ENCODE measurements at regions not wholly inside any gene's neighbourhood (a gene's known extent, or its start where the extent isn't known, plus 50 kb on each side); places are given as distances from the start of the nearest gene placed in this dataset.

- intact Hi-C loops (cut with micrococcal nuclease) = no loop called here
- FAIRE-seq (no peak), ATAC-seq (no peak), DNase-seq (ENCODE audit: extremely low read depth in 1 of 4, low spot score in 3 of 4) (no peak)
- H3K27me3 ChIP-seq (ENCODE audit: control insufficient read depth in 2 of 2, insufficient read depth in 2 of 2, low read length in 2 of 2) = no peaks in the 10 kb centered on the region
- no peaks in the 10 kb centered on the region for H3K4me1 ChIP-seq (replicated peaks in 1 of 2; ENCODE audit: control insufficient read depth in 2 of 2, insufficient read depth in 2 of 2, low read length in 2 of 2)
- H3K4me2 ChIP-seq (ENCODE audit: insufficient read depth, low read length) = no peak overlapping the region
- ChIA-PET POLR2A (no interaction called here), CTCF (ENCODE audit: low intra/inter-chr PET ratio) (no interaction called here)
- no peak overlapping the region for H3K4me3 ChIP-seq
- no peak overlapping the region for H2AFZ ChIP-seq (ENCODE audit: low read depth, low read length)
- TF ChIP-seq MAFK (IDR thresholded peaks at IDR 0.05; ENCODE audit: low read length) (peak; percentile 72), MAFG (tag; conservative IDR thresholded peaks at IDR 0.05) (0 out of 2 replicates have a peak, but pooled peaks have one; percentile 12), USF2 (CRISPR knock-in tag; IDR thresholded peaks at IDR 0.05) (no peak), CBFA2T2 (conservative IDR thresholded peaks at IDR 0.05) (no peak), TGIF2 (CRISPR knock-in tag; IDR thresholded peaks at IDR 0.05) (no peak), ZNF316 (IDR thresholded peaks at IDR 0.05) (peak; percentile 18; the same call in 1 of the 2 replicates), MAFF (IDR thresholded peaks at IDR 0.05; ENCODE audit: low read length) (peak; percentile 48)
- BruUV-seq (replicated peaks) = no TSS peak
- H3K9me1 ChIP-seq (ENCODE audit: control insufficient read depth, insufficient read depth, low read length) = no peaks in the 10 kb centered on the region
- H3K9me3 ChIP-seq (replicated peaks; ENCODE audit: control insufficient read depth, insufficient read depth, low read depth, low read length) = no peaks in the 10 kb centered on the region
- H3K27ac ChIP-seq (ENCODE audit: extremely low read depth, low read depth, low read length) = no peak overlapping the region
- no peaks in the 10 kb centered on the region for H4K20me1 ChIP-seq (replicated peaks; ENCODE audit: control insufficient read depth, insufficient read depth, low read length)
- H3K36me3 ChIP-seq (ENCODE audit: control insufficient read depth, insufficient read depth, low read length) = no peaks in the 10 kb centered on the region
- no peaks in the 10 kb centered on the region for H3K79me2 ChIP-seq (ENCODE audit: control insufficient read depth, insufficient read depth, low read length)
- in situ Hi-C loops (cut with MboI) = no loop called here
- WGBS (ENCODE audit: insufficient coverage, low coverage, missing lambda C conversion rate) = 0% methylated on average over 1 of the region's 1 CpG
- no peak overlapping the region for H3K9ac ChIP-seq (ENCODE audit: insufficient read depth in 1 of 2, low read depth in 2 of 2, low read length in 2 of 2)
Measured at GRCh38 chr18:64854112-64854511, 705.2 kb upstream of the LINC00305 start.

- no peaks in the 10 kb centered on the region for H3K27me3 ChIP-seq (ENCODE audit: control insufficient read depth in 2 of 2, insufficient read depth in 2 of 2, low read length in 2 of 2)
- H3K27ac ChIP-seq (ENCODE audit: extremely low read depth, low read depth, low read length) = no peak overlapping the region
- no peak overlapping the region for H3K4me3 ChIP-seq
- ATAC-seq (no peak), FAIRE-seq (no peak), DNase-seq (ENCODE audit: extremely low read depth in 1 of 4, low spot score in 3 of 4) (no peak)
- CTCF ChIA-PET (ENCODE audit: low intra/inter-chr PET ratio) = no interaction called here
- no peak overlapping the region for H3K4me2 ChIP-seq (ENCODE audit: insufficient read depth, low read length)
- WGBS (ENCODE audit: insufficient coverage, low coverage, missing lambda C conversion rate) = 0% methylated on average over 4 of the region's 5 CpGs
- H3K36me3 ChIP-seq (ENCODE audit: control insufficient read depth, insufficient read depth, low read length) = no peaks in the 10 kb centered on the region
- in situ Hi-C loops (cut with MboI) (no loop called here), intact Hi-C loops (cut with micrococcal nuclease) (no loop called here)
- H4K20me1 ChIP-seq (replicated peaks; ENCODE audit: control insufficient read depth, insufficient read depth, low read length) = no peaks in the 10 kb centered on the region
- H2AFZ ChIP-seq (ENCODE audit: low read depth, low read length) = no peak overlapping the region
- H3K9me1 ChIP-seq (ENCODE audit: control insufficient read depth, insufficient read depth, low read length) = no peaks in the 10 kb centered on the region
- no peaks in the 10 kb centered on the region for H3K79me2 ChIP-seq (ENCODE audit: control insufficient read depth, insufficient read depth, low read length)
- H3K9ac ChIP-seq (ENCODE audit: insufficient read depth in 1 of 2, low read depth in 2 of 2, low read length in 2 of 2) = no peak overlapping the region
- no TSS peak for BruUV-seq (replicated peaks)
- POLR2A ChIA-PET = no interaction called here
- H3K4me1 ChIP-seq (replicated peaks in 1 of 2; ENCODE audit: control insufficient read depth in 2 of 2, insufficient read depth in 2 of 2, low read length in 2 of 2) = no peaks in the 10 kb centered on the region
- H3K9me3 ChIP-seq (replicated peaks; ENCODE audit: control insufficient read depth, insufficient read depth, low read depth, low read length) = no peaks in the 10 kb centered on the region
- TF ChIP-seq, protein P1, sequence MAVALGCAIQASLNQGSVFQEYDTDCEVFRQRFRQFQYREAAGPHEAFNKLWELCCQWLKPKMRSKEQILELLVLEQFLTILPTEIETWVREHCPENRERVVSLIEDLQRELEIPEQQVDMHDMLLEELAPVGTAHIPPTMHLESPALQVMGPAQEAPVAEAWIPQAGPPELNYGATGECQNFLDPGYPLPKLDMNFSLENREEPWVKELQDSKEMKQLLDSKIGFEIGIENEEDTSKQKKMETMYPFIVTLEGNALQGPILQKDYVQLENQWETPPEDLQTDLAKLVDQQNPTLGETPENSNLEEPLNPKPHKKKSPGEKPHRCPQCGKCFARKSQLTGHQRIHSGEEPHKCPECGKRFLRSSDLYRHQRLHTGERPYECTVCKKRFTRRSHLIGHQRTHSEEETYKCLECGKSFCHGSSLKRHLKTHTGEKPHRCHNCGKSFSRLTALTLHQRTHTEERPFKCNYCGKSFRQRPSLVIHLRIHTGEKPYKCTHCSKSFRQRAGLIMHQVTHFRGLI (CRISPR knock-in tag; IDR thresholded peaks at IDR 0.05) = no peak
- TF ChIP-seq DIDO1 (tag; IDR thresholded peaks at IDR 0.05; ENCODE audit: low read depth) = no peak
- no peak for TF ChIP-seq ZNF197 (CRISPR knock-in tag; IDR thresholded peaks at IDR 0.05; ENCODE audit: low read depth)
- no peak for TF ChIP-seq SIRT6 (IDR thresholded peaks at IDR 0.05; ENCODE audit: low read depth, low read length)
- TF ChIP-seq CSDE1 (IDR thresholded peaks at IDR 0.05) = no peak
- TF ChIP-seq RAD21 (CRISPR knock-in tag; conservative IDR thresholded peaks at IDR 0.05 in 1 of 2, IDR thresholded peaks at IDR 0.05 in 1 of 2) = no peak
- TF ChIP-seq OTX1 (CRISPR knock-in tag; IDR thresholded peaks at IDR 0.05) = no peak
- TF ChIP-seq E2F3 (CRISPR knock-in tag; IDR thresholded peaks at IDR 0.05) = no peak
- TF ChIP-seq ZNF780A (CRISPR knock-in tag; IDR thresholded peaks at IDR 0.05) = no peak
- TF ChIP-seq EP300 (IDR thresholded peaks at IDR 0.05; ENCODE audit: low read length) = no peak
- no peak for TF ChIP-seq FOXK1 (CRISPR knock-in tag; IDR thresholded peaks at IDR 0.05; ENCODE audit: borderline replicate concordance)
- TF ChIP-seq ARID1B (IDR thresholded peaks at IDR 0.05) = no peak
Measured at GRCh38 chr18:64852281-64852680, 703.4 kb upstream of the LINC00305 start.

Data from K562 (cell line).